GM23338 (cell line): ENCODE measurements at regions not wholly inside any gene's neighbourhood (a gene's known extent, or its start where the extent isn't known, plus 50 kb on each side); places are given as distances from the start of the nearest gene placed in this dataset.
A peak's percentile ranks its signal among the peaks of the same experiment; 100 is the strongest.

Experiments used
- ATAC-seq: fragments of 200-7000 bp; cut with Tn5 transposase; 3 replicates; pipeline ENCODE4 v1.9.1; 2020
- DNase-seq: peaks from one replicate; pipeline ENCODE4 v3.0.0-alpha.2; 2015; ENCODE audit warnings: low spot score
- H2AFZ ChIP-seq: fragments of 200-600 bp; sonication (generic); 2 replicates; pipeline ENCODE4 v1.8.0; 2016; ENCODE audit warnings: antibody characterized with exemption, mild to moderate bottlenecking, moderate library complexity
- H3F3A ChIP-seq: fragments of 200-600 bp; sonication (generic); replicated peaks from 2 replicates; pipeline ENCODE4 v1.8.0; 2017; ENCODE audit warnings: antibody characterized with exemption, mixed run types, low read depth
- H3K27ac ChIP-seq: fragments of 200-600 bp; sonication (generic); 2 replicates; pipeline ENCODE4 v1.6.1; 2016; ENCODE audit warnings: low read depth
- H3K27me3 ChIP-seq: fragments of 200-600 bp; sonication (generic); 2 replicates; pipeline ENCODE4 v1.8.0; 2016; ENCODE audit warnings: mild to moderate bottlenecking, mixed run types, moderate library complexity; ENCODE audit not compliant: insufficient read depth
- H3K36me3 ChIP-seq: fragments of 200-600 bp; sonication (generic); 2 replicates; pipeline ENCODE4 v1.8.0; 2016; ENCODE audit warnings: mild to moderate bottlenecking; ENCODE audit not compliant: insufficient read depth
- H3K4me1 ChIP-seq: fragments of 200-600 bp; sonication (generic); 2 replicates; pipeline ENCODE4 v1.8.0; 2016; ENCODE audit warnings: mild to moderate bottlenecking, moderate library complexity; ENCODE audit not compliant: insufficient read depth
- H3K4me2 ChIP-seq: fragments of 200-600 bp; sonication (generic); 2 replicates; pipeline ENCODE4 v1.7.1; 2017; ENCODE audit warnings: mixed run types
- H3K4me3 ChIP-seq: fragments of 200-600 bp; sonication (generic); 2 replicates; pipeline ENCODE4 v1.6.1; 2016; ENCODE audit warnings: mixed run types
- H3K79me2 ChIP-seq: fragments of 200-600 bp; sonication (generic); replicated peaks from 2 replicates; pipeline ENCODE4 v1.8.0; 2017; ENCODE audit warnings: mild to moderate bottlenecking; ENCODE audit not compliant: insufficient read depth
- H3K9me2 ChIP-seq: fragments of 200-600 bp; sonication (generic); 2 replicates; pipeline ENCODE4 v1.8.0; 2017; ENCODE audit not compliant: insufficient read depth
- H4K20me1 ChIP-seq: fragments of 200-600 bp; sonication (generic); replicated peaks from 2 replicates; pipeline ENCODE4 v1.8.0; 2017; ENCODE audit warnings: mild to moderate bottlenecking; ENCODE audit not compliant: insufficient read depth
- H3K27ac Mint-ChIP-seq: 2 replicates; pipeline ENCODE4 v1.8.0; 2020; ENCODE audit warnings: inconsistent platforms, mild to moderate bottlenecking, moderate library complexity, mixed read lengths
- H3K27me3 Mint-ChIP-seq: 3 replicates; pipeline ENCODE4 v1.8.0; 2022; ENCODE audit warnings: low read depth, mild to moderate bottlenecking, moderate library complexity, mixed read lengths, inconsistent platforms; ENCODE audit not compliant: insufficient read depth, poor library complexity
- H3K36me3 Mint-ChIP-seq: 3 replicates; pipeline ENCODE4 v1.8.0; 2021; ENCODE audit warnings: low read depth, mild to moderate bottlenecking, inconsistent platforms, moderate library complexity, mixed read lengths
- H3K4me1 Mint-ChIP-seq: 3 replicates; pipeline ENCODE4 v1.8.0; 2020; ENCODE audit warnings: mild to moderate bottlenecking, inconsistent platforms, mixed read lengths
- H3K4me3 Mint-ChIP-seq: 3 replicates; pipeline ENCODE4 v1.8.0; 2021; ENCODE audit warnings: moderate library complexity, mild to moderate bottlenecking, inconsistent platforms, mixed read lengths
- H3K9me3 Mint-ChIP-seq: 3 replicates; pipeline ENCODE4 v1.8.0; 2020; ENCODE audit warnings: moderate library complexity, mild to moderate bottlenecking, inconsistent platforms, mixed read lengths
- CREB1 ChIP-seq: fragments of 250-450 bp; sonication (Bioruptor Pico); IDR thresholded peaks from 2 replicates; pipeline ENCODE4 v1.5.0; 2020; ENCODE audit warnings: low read depth, mild to moderate bottlenecking, moderate library complexity
- CTCF ChIP-seq, 2 experiments: fragments of 200-600 bp in 1 of 2; sonication (generic) in 1 of 2; conservative IDR thresholded peaks; 2 replicates each; pipeline versions ENCODE4 v1.5.1 to v1.6.1; 2016 to 2017; ENCODE audit warnings: antibody characterized with exemption in 2 of 2, low read depth in 2 of 2, mild to moderate bottlenecking in 2 of 2, moderate library complexity in 1 of 2
- ETS1 ChIP-seq: IDR thresholded peaks from 2 replicates; pipeline ENCODE4 v1.6.1; 2016; ENCODE audit warnings: antibody characterized with exemption
- EZH2 ChIP-seq: fragments of 200-600 bp; sonication (generic); IDR thresholded peaks from one replicate; pipeline ENCODE4 v1.8.0; 2017; ENCODE audit warnings: antibody characterized with exemption, mild to moderate bottlenecking, low read depth; ENCODE audit not compliant: unreplicated experiment
- EZH2phosphoT487 ChIP-seq: fragments of 200-600 bp; sonication (generic); IDR thresholded peaks from one replicate; pipeline ENCODE4 v1.8.1; 2018; ENCODE audit warnings: antibody characterized with exemption; ENCODE audit not compliant: unreplicated experiment
- JUNB ChIP-seq: IDR thresholded peaks from one replicate; pipeline ENCODE4 v1.6.1; 2016; ENCODE audit warnings: antibody characterized with exemption; ENCODE audit not compliant: unreplicated experiment
- NANOG ChIP-seq: IDR thresholded peaks from 2 replicates; pipeline ENCODE4 v1.6.1; 2016; ENCODE audit warnings: antibody characterized with exemption, borderline replicate concordance
- POLR2AphosphoS5 ChIP-seq: IDR thresholded peaks from 2 replicates; pipeline ENCODE4 v1.6.1; 2016; ENCODE audit warnings: antibody characterized with exemption, low read depth
- REST ChIP-seq: IDR thresholded peaks from one replicate; pipeline ENCODE4 v1.6.1; 2018; ENCODE audit warnings: antibody characterized with exemption; ENCODE audit not compliant: unreplicated experiment
- STAT1 ChIP-seq: IDR thresholded peaks from one replicate; pipeline ENCODE4 v1.6.1; 2016; ENCODE audit warnings: antibody characterized with exemption; ENCODE audit not compliant: unreplicated experiment
- ZNF114 ChIP-seq: fragments of 250-450 bp; sonication (Bioruptor Pico); IDR thresholded peaks from 2 replicates; pipeline ENCODE4 v1.5.0; 2020; ENCODE audit warnings: mild to moderate bottlenecking, moderate library complexity
- ZNF331 ChIP-seq: fragments of 250-450 bp; sonication (Bioruptor Pico); IDR thresholded peaks from 2 replicates; pipeline ENCODE4 v1.5.0; 2020; ENCODE audit warnings: low read depth, mild to moderate bottlenecking, moderate library complexity
- ZNF462 ChIP-seq: fragments of 250-450 bp; sonication (Bioruptor Pico); IDR thresholded peaks from 2 replicates; pipeline ENCODE4 v1.5.0; 2020; ENCODE audit warnings: mild to moderate bottlenecking, moderate library complexity

- Histone ChIP-seq H2AFZ (peak overlapping the region; percentile 52; the same call in 1 of the 2 replicates), H3K79me2 (no peaks in the 10 kb centered on the region), H3K4me2 (no peak overlapping the region), H4K20me1 (no peaks in the 10 kb centered on the region), H3K36me3 (no peaks in the 10 kb centered on the region; the same call in 1 of the 2 replicates), H3K4me1 (peaks cover 5% of the 10 kb centered on the region; the same call in 1 of the 2 replicates), H3K27me3 (no peaks in the 10 kb centered on the region), H3K4me3 (no peak overlapping the region), H3K9me2 (peaks cover 16% of the 10 kb centered on the region), H3K27ac (no peak overlapping the region), H3F3A (no peaks in the 10 kb centered on the region)
- DNase-seq (no peak), ATAC-seq (no peak)
- peaks cover 6% of the 10 kb centered on the region for H3K4me1 Mint-ChIP-seq
- H3K4me3 Mint-ChIP-seq, result no peak overlapping the region
- peaks cover 15% of the 10 kb centered on the region for H3K9me3 Mint-ChIP-seq
- H3K36me3 Mint-ChIP-seq, result peaks cover 13% of the 10 kb centered on the region
- TF ChIP-seq POLR2AphosphoS5, result no peak
- TF ChIP-seq ZNF114 (CRISPR knock-in tag), result no peak
- TF ChIP-seq EZH2phosphoT487, result no peak
- TF ChIP-seq CREB1 (CRISPR knock-in tag), result no peak
- no peak for TF ChIP-seq ZNF331 (CRISPR knock-in tag)
- TF ChIP-seq NANOG, result no peak
- no peak for TF ChIP-seq JUNB
- TF ChIP-seq EZH2, result no peak
- no peak for TF ChIP-seq STAT1
- no peak for TF ChIP-seq ETS1
- no peak for TF ChIP-seq ZNF462
- TF ChIP-seq CTCF (conservative IDR thresholded peaks at IDR 0.05; ENCODE audit: low read depth in 2 of 2), result no peak
- no peak for TF ChIP-seq REST
- peaks cover 4% of the 10 kb centered on the region for H3K27me3 Mint-ChIP-seq
- no peak overlapping the region for H3K27ac Mint-ChIP-seq
These were observed 131.4 kb upstream of the CHRM3 start for GRCh38 chr1:239254999-239255398.
